PC-9 (cell line): ENCODE measurements at regions not wholly inside any gene's neighbourhood (a gene's known extent, or its start where the extent isn't known, plus 50 kb on each side); places are given as distances from the start of the nearest gene placed in this dataset.

Experiments
- EZH2 ChIP-seq: fragments of 200-600 bp; sonication (generic); IDR thresholded peaks from 2 replicates; pipeline ENCODE4 v1.8.0; 2017; ENCODE audit warnings: antibody characterized with exemption, low read depth
- TF ChIP-seq, protein P1 (sequence below): fragments of 200-600 bp; sonication (generic); conservative IDR thresholded peaks from 2 replicates; pipeline ENCODE4 v1.6.1; 2017; ENCODE audit warnings: mixed run types, antibody characterized with exemption, mild to moderate bottlenecking, moderate library complexity

DNA sequence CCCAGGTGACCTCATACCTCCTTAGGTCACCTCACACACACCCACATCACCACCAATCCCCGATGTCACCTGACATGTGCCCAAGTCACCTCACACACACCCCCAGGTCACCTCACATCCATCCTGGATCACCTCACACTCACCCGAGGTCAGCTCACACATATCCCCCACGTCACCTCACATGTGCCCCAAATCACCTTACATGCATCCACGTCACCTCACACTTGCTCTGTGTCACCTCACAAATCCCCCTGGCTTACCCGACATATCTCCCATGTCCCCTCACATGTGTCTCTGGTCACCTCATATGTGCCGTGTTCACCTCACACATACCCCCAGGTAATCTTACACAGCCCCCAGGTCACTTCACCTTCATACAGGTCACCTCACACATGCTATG lies 864.6 kb downstream of the TMEM121 start:
- TF ChIP-seq, protein P1, sequence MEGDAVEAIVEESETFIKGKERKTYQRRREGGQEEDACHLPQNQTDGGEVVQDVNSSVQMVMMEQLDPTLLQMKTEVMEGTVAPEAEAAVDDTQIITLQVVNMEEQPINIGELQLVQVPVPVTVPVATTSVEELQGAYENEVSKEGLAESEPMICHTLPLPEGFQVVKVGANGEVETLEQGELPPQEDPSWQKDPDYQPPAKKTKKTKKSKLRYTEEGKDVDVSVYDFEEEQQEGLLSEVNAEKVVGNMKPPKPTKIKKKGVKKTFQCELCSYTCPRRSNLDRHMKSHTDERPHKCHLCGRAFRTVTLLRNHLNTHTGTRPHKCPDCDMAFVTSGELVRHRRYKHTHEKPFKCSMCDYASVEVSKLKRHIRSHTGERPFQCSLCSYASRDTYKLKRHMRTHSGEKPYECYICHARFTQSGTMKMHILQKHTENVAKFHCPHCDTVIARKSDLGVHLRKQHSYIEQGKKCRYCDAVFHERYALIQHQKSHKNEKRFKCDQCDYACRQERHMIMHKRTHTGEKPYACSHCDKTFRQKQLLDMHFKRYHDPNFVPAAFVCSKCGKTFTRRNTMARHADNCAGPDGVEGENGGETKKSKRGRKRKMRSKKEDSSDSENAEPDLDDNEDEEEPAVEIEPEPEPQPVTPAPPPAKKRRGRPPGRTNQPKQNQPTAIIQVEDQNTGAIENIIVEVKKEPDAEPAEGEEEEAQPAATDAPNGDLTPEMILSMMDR, result no peak
- no peak for TF ChIP-seq EZH2
